ENCODE measurements at regions not wholly inside any gene's neighbourhood (a gene's known extent, or its start where the extent isn't known, plus 50 kb on each side); places are given as distances from the start of the nearest gene placed in this dataset.

- no peak for TF ChIP-seq CHD1 (IDR thresholded peaks at IDR 0.05; ENCODE audit: low read length)
- TF ChIP-seq PURB (CRISPR knock-in tag; IDR thresholded peaks at IDR 0.05; ENCODE audit: low read depth) = no peak
- TF ChIP-seq RCOR1 (IDR thresholded peaks at IDR 0.05; ENCODE audit: borderline replicate concordance in 1 of 2, low read depth in 2 of 2, low read length in 2 of 2) = no peak
- no peak for TF ChIP-seq PKNOX1 (IDR thresholded peaks at IDR 0.05)
- no peak for TF ChIP-seq OTX1 (CRISPR knock-in tag; IDR thresholded peaks at IDR 0.05)
- no peak for TF ChIP-seq E2F6 (IDR thresholded peaks at IDR 0.05; ENCODE audit: borderline replicate concordance in 1 of 2, extremely low read depth in 1 of 2, insufficient read depth in 1 of 2, insufficient read length in 1 of 2, low read depth in 1 of 2, low read length in 1 of 2, poor library complexity in 1 of 2, severe bottlenecking in 1 of 2)
- no peak for TF ChIP-seq ID3 (CRISPR knock-in tag; IDR thresholded peaks at IDR 0.05)
- no peak for TF ChIP-seq ID3 (tag; IDR thresholded peaks at IDR 0.05)
- no peak for TF ChIP-seq RBFOX2 (IDR thresholded peaks at IDR 0.05; ENCODE audit: low read depth, low read length)
Observed at GRCh38 chr2:2506536-2506935, 175.5 kb upstream of the MYT1L start (continued).

- CTCF ChIA-PET (ENCODE audit: low intra/inter-chr PET ratio) = no interaction called here
- Histone ChIP-seq H3K79me2 (ENCODE audit: control insufficient read depth, insufficient read depth, low read length) (no peaks in the 10 kb centered on the region), H4K20me1 (replicated peaks; ENCODE audit: control insufficient read depth, insufficient read depth, low read length) (no peaks in the 10 kb centered on the region), H3K27ac (ENCODE audit: extremely low read depth, low read depth, low read length) (no peak overlapping the region), H3K9me3 (replicated peaks; ENCODE audit: control insufficient read depth, insufficient read depth, low read depth, low read length) (no peaks in the 10 kb centered on the region), H3K9me1 (ENCODE audit: control insufficient read depth, insufficient read depth, low read length) (no peaks in the 10 kb centered on the region), H2AFZ (ENCODE audit: low read depth, low read length) (no peak overlapping the region), H3K36me3 (ENCODE audit: control insufficient read depth, insufficient read depth, low read length) (no peaks in the 10 kb centered on the region), H3K4me2 (ENCODE audit: insufficient read depth, low read length) (no peak overlapping the region), H3K27me3 (ENCODE audit: control insufficient read depth in 2 of 2, insufficient read depth in 2 of 2, low read length in 2 of 2) (no peaks in the 10 kb centered on the region; a peak in 1 of 5 replicates), H3K4me3 (no peak overlapping the region), H3K4me1 (replicated peaks in 1 of 2; ENCODE audit: control insufficient read depth in 2 of 2, insufficient read depth in 2 of 2, low read length in 2 of 2) (no peaks in the 10 kb centered on the region), H3K9ac (ENCODE audit: insufficient read depth in 1 of 2, low read depth in 2 of 2, low read length in 2 of 2) (no peak overlapping the region)
- in situ Hi-C loops (cut with MboI) = no loop called here
- no TSS peak for BruUV-seq (replicated peaks)
- WGBS (ENCODE audit: insufficient coverage, low coverage, missing lambda C conversion rate) = 0% methylated on average over 4 of the region's 4 CpGs
- FAIRE-seq (no peak), ATAC-seq (no peak), DNase-seq (ENCODE audit: extremely low read depth in 1 of 4, low spot score in 3 of 4) (no peak)
- POLR2A ChIA-PET = no interaction called here
- intact Hi-C loops (cut with micrococcal nuclease) = no loop called here
- TF ChIP-seq ZNF41 (CRISPR knock-in tag; conservative IDR thresholded peaks at IDR 0.05) = no peak
- TF ChIP-seq KDM1A (IDR thresholded peaks at IDR 0.05) = no peak
- TF ChIP-seq CCNT2 (IDR thresholded peaks at IDR 0.05; ENCODE audit: borderline replicate concordance, extremely low read depth, insufficient read length, low read depth, low read length) = no peak
- no peak for TF ChIP-seq CC2D1A (IDR thresholded peaks at IDR 0.05)
- no peak for TF ChIP-seq RBM15 (IDR thresholded peaks at IDR 0.05; ENCODE audit: insufficient read depth, low read length)
- TF ChIP-seq ELK3 (CRISPR knock-in tag; IDR thresholded peaks at IDR 0.05) = no peak
- TF ChIP-seq SIN3A (IDR thresholded peaks at IDR 0.05; ENCODE audit: borderline replicate concordance in 2 of 2, control insufficient read depth in 1 of 2, low read depth in 2 of 2, low read length in 2 of 2) = no peak
Observed at GRCh38 chr2:2505604-2506003, 174.5 kb upstream of the MYT1L start.

Data from K562 (cell line).